Lower leg skin (tissue), 3 donors: ENCODE measurements at regions not wholly inside any gene's neighbourhood (a gene's known extent, or its start where the extent isn't known, plus 50 kb on each side); places are given as distances from the start of the nearest gene placed in this dataset.

Experiments used
- POLR2A ChIP-seq, 2 donors: fragments of 450-650 bp; IDR thresholded peaks; one replicate each; pipeline ENCODE4 v1.6.1; 2016 to 2017; ENCODE audit warnings: antibody characterized with exemption in 2 of 2, mild to moderate bottlenecking in 1 of 2, moderate library complexity in 1 of 2
- TF ChIP-seq, protein P1 (sequence below), 3 donors: fragments of 450-650 bp; IDR thresholded peaks; one replicate each; pipeline ENCODE4 v1.5.1; 2016; ENCODE audit warnings: antibody characterized with exemption in 3 of 3, mild to moderate bottlenecking in 3 of 3, moderate library complexity in 2 of 3

DNA sequence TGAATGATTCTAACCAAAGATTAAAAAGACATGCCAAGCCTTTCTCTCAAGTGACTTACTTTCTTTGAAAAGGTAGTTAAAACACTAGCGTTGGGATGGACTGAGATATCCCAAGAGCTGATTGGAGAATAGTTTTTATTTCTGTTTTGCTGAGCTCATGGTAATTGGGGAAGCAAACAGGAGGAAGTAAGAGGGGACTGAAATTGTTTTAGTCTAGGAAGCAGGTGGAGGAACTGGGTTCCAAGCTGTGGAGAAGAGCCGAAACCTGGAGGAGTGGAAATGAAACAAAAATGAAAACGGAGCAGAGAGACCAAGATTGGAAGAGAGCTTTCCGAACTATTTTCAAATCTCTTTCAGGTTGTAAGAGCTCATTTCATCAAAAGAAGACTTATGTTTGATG is 59.9 kb upstream of the TENT5A start:
- TF ChIP-seq POLR2A (IDR thresholded peaks at IDR 0.05): no peak
- TF ChIP-seq, protein P1, sequence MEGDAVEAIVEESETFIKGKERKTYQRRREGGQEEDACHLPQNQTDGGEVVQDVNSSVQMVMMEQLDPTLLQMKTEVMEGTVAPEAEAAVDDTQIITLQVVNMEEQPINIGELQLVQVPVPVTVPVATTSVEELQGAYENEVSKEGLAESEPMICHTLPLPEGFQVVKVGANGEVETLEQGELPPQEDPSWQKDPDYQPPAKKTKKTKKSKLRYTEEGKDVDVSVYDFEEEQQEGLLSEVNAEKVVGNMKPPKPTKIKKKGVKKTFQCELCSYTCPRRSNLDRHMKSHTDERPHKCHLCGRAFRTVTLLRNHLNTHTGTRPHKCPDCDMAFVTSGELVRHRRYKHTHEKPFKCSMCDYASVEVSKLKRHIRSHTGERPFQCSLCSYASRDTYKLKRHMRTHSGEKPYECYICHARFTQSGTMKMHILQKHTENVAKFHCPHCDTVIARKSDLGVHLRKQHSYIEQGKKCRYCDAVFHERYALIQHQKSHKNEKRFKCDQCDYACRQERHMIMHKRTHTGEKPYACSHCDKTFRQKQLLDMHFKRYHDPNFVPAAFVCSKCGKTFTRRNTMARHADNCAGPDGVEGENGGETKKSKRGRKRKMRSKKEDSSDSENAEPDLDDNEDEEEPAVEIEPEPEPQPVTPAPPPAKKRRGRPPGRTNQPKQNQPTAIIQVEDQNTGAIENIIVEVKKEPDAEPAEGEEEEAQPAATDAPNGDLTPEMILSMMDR (IDR thresholded peaks at IDR 0.05): no peak
